Glomerular visceral epithelial cell (primary cell): ENCODE measurements at regions not wholly inside any gene's neighbourhood (a gene's known extent, or its start where the extent isn't known, plus 50 kb on each side); places are given as distances from the start of the nearest gene placed in this dataset.

Experiments
- DNase-seq: peaks from one replicate; pipeline ENCODE4 v3.0.0-alpha.2; 2016; ENCODE audit errors: extremely low spot score

GRCh38 chr18:77984833-77985232 lies 735.2 kb downstream of the GALR1 start:
- no peak for DNase-seq

DNA sequence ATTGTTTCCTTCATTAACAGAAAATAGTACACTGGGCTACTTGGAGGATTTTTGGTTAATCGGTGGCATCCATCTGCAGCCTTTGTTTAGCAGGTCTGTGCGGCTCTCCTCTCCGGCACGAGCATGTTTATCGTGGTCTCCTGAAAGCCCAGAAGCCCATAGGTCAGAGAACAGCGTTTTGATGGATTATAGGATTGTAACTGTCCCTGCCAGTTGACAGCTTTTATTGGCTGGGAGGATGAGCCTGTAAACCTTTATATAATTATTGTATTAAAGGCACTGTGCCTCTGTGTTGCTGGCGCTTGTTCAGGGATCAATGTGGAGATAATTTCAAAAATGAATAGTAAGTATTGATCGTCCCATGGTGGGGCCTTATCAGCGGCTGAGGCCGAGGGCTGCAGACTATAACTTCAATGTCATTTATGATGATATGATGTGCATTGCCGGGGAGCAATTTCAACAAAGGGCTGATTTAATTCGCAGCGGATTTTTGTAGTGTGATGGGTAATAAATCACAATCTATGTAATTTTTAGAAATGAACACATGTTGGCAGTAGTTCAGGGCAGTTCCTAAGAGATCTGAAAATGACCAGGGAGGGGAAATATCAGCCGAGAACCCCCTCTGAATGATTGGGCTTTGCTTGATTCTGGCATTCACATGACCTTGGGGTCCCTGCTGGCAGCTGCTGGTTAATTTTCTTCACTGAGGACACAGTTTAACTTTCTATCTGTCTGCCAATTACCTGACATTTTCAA lies 736.1 kb downstream of the GALR1 start:
- no peak for DNase-seq

GRCh38 chr18:77990131-77990530 lies 740.5 kb downstream of the GALR1 start:
- DNase-seq: no peak

- no peak for DNase-seq
Measured at GRCh38 chr18:77990901-77991300, 741.3 kb downstream of the GALR1 start.

DNA sequence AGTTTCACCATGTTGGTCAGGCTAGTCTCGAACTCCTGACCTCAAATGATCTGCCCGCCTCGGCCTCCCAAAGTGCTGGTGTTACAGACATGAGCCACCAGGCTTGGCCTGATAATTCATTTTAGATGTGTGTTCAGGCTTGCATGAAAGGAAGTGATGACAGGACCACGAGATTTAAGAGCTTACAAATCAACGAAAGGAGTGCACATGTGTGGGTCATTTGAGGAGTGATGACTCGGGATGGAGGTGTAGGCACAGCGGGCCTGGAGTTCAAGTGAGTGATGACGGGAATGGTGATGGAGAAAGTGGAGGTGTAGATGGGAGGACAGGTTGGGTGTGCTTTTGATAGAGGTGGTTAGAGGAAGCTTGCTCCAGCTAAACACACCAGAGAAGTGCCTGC lies 742.4 kb downstream of the GALR1 start:
- no peak for DNase-seq

DNA sequence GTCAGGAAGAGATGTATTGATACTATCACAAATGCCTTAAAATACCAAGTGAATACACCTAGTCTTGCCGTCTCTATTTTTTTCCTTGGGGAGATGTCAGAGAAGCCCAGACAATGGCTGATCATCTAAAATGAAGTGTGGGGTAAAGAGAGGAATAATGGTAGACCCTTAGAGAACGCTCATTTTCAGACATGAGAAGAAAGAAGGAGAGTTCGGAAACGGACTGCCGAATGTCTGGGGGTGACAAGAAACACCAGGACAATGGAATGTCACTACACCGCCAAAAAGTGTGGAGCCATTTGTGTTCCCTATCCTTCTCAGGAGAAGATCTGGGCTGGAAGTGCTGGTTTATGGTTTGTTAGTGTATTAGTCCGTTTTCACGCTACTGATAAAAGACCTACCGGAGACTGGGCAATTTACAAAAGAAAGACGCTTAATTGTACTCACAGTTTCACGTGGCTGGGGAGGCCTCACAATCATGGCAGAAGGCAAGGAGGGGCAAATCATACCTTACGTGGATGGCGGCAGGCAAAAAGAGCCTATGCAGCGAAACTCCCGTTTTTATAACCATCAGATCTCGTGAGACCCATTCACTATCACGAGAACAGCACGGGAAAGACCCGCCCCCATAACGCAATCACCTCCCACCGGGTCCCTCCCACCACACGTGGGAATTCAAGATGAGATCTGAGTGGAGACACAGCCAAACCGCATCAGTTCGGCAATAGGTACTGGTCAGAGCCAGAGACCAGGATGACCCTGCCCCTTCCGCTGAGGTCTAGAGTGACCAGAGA lies 743.7 kb downstream of the GALR1 start:
- no peak for DNase-seq

- DNase-seq: no peak
Measured at GRCh38 chr18:77995593-77995992, 745.9 kb downstream of the GALR1 start.

DNA sequence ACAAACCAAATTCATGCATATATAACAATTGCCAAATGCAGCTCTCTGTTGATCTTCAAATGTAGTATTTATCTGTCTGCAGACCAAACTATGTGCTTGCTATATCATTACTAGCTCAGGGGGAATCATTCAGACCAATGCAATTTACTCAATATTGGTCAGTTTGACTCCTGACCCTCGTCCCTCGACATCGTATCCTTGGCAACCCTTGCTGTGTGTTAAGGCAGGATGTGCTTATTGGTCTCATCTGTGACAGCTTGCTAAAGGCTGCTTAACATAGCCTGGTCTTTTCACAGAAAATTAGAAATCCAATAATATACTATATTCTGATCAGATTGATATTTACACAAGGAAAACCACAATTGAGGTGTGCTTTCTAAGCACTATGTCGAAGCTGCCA lies 747.1 kb downstream of the GALR1 start:
- DNase-seq: no peak

DNA sequence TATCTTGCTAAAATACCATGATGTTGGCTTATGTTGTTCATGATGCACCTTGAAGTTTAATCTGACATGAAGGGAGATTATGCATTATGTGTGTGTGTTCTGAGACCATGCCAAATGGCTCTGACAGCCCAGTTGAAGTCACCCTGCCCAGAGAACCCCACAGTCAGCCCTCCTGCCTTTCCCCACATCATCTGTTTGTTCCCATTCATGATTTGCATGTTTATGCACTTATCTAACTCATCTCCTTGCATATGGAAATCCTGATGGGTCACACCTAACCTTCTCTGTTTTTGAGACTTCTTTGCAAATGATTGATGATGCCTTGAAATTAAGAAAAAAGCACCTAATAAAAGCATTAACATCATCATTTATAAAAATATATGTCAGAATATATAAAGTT lies 752.2 kb downstream of the GALR1 start:
- DNase-seq: no peak

DNA sequence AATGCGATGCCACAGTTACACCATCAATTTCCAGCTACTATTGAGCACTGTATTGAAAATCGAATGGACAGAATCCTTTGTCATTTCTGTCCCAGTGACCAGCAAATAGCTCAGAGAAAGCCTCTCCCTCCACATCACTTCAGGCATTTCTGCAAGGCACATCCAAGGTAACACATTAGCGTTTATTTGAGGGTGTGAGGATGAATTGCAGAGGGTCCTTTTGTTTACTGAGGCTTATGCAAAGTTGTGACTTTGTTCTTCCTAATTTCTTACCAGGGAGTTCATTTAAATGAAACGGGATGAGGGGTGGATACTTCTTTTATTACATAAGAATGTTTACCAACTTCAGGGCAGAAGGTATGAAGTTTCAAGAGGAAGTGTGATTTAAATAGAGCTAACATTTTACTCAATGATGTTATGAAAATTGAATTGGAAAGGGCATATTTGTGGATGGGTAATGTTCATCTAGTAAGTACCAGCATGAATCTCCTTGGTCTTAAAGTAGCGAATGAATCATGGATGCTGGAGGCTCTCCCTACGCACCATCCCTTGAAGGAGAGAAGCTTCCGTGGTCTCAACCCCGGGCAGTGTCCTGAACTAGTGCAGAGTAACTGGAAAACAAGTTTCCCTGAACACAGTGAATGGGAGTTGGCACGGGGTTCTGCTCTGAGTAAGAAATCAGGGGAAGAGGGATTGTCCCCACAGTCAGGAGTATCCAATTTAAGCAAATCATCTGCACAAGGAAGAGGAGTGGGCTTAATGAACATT lies 756.5 kb downstream of the GALR1 start:
- no peak for DNase-seq

- DNase-seq: no peak
Measured at GRCh38 chr18:78006774-78007260, 757.2 kb downstream of the GALR1 start.

- no peak for DNase-seq
Measured at GRCh38 chr18:78010363-78010762, 760.7 kb downstream of the GALR1 start.

DNA sequence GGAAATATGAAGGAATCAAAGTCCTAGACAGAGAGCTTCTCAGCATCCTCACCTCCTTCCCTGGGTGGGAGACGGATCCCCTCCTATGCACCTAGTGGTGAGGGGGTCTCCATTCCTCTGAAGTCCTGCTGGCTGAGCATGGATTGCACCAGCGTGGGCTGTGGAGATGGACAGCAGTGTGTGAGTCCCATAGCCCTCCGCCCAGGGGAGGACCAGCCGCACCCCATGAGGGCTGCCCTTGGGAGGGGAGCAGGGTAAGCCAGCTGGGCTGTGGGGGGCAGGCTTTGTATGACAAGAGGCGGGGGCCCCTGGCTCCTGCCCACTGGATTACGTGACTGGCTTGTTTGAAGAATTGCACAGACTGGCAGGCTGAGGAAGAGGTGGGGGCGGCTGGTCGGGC lies 768.2 kb downstream of the GALR1 start:
- DNase-seq: no peak

GRCh38 chr18:78021196-78021595 lies 771.5 kb downstream of the GALR1 start:
- no peak for DNase-seq

- DNase-seq: no peak
Measured at GRCh38 chr18:78031589-78031988, 781.9 kb downstream of the GALR1 start.

DNA sequence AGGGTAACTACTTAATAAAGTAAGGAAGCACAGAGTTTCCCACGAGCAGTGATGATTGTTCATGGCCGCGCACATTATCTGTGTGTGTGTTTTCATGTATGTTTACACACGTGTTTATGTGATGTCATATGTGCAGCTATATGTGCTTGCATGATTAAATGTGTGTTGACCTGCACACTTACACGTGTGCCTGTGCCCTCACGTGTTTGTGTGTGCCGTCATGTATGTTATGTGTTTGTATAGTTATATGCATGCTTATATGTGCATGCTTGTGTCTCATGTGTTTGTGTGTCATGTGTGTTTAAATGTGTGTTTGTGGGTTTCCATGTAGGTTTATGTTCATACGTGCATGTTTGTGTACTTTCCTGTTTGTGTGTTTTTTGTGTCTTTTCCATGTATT lies 782.3 kb downstream of the GALR1 start:
- no peak for DNase-seq

DNA sequence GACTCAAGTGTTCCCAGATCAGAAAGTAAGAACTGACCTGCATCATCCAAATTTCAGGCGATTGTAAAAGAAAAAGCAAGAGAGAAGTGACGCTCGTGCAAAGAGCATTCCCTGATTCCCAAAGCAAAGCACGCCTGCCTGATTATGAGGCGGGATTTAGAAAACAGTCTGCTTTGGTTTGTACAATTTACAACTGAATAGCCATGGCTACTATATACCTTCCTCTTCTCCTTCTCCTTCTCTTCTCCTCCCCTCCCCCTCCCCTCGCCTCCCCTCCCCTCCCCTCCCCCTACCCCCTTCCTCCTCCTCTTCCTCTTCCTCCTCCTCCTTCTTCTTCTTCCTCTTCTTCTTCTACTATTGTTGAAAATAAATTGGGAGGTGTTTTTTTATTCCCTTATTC lies 782.9 kb downstream of the GALR1 start:
- no peak for DNase-seq

DNA sequence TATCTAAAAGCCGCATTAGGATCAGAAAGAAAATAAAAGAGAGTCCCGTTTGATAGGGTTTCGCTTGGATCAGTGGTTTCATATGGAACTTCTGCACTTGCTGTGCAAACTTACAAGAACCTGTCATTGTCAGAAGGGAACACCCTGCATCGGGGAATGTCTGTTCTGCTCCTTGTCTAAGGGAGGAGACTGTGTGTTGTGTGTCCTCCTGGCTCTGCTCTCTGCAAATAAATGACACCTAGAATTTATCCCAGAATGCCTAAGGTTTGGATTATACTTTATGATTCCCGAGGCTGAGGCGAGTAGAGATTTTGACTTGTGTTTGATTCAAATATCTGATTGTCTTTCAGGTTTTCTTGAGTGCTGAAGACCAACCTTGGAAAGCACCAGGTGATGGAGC lies 785.1 kb downstream of the GALR1 start:
- no peak for DNase-seq

GRCh38 chr18:78041218-78041617 lies 791.6 kb downstream of the GALR1 start:
- no peak for DNase-seq

DNA sequence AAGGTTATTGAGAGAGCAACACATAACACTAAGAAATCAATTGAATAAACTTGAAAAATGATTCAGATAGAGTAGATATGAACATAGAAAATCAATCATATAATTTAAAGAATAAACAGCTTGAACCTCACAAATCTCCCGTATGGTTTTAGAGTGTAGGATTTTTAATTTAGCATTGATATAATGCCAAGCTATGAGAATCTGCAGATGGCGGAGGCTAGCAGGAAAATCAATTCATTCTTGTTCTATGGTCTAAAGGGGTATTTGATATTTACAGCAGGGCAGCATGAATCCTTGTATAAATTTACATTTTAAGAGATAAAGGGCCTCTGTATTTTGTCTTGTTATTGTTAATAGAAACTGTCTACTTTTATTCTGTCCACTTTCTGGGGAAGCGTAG lies 797.0 kb downstream of the GALR1 start:
- no peak for DNase-seq

GRCh38 chr18:78049281-78049680 lies 799.6 kb downstream of the GALR1 start:
- DNase-seq: no peak

- no peak for DNase-seq
Measured at GRCh38 chr18:78054801-78055200, 805.2 kb downstream of the GALR1 start.
